ENCODE measurements at regions not wholly inside any gene's neighbourhood (a gene's known extent, or its start where the extent isn't known, plus 50 kb on each side); places are given as distances from the start of the nearest gene placed in this dataset.

DNA sequence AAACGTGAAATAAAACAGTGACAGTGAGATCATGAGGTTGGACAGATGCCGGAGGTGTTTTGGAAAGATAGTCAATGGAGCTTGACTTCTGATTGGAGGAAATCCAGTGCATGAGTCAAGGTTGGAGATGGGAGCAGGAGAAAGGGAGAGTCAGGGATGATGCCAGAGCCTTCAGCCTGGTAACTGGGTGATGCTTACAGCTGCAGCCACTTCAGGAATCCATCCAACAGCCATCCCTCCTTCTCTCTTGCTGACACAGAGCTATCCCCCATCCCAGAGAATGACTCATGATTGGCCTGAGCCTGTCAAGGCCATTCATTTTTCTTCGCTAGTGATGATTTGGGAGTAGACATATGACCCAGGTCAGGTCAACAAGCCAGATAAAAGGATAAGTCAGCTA, 112.8 kb downstream of the SAMD5 start:
- no peak overlapping the region for H3K4me3 ChIP-seq (ENCODE audit: low read depth, low read length)
- DNase-seq (ENCODE audit: low read depth), result no peak
- TF ChIP-seq, protein P1, sequence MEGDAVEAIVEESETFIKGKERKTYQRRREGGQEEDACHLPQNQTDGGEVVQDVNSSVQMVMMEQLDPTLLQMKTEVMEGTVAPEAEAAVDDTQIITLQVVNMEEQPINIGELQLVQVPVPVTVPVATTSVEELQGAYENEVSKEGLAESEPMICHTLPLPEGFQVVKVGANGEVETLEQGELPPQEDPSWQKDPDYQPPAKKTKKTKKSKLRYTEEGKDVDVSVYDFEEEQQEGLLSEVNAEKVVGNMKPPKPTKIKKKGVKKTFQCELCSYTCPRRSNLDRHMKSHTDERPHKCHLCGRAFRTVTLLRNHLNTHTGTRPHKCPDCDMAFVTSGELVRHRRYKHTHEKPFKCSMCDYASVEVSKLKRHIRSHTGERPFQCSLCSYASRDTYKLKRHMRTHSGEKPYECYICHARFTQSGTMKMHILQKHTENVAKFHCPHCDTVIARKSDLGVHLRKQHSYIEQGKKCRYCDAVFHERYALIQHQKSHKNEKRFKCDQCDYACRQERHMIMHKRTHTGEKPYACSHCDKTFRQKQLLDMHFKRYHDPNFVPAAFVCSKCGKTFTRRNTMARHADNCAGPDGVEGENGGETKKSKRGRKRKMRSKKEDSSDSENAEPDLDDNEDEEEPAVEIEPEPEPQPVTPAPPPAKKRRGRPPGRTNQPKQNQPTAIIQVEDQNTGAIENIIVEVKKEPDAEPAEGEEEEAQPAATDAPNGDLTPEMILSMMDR (IDR thresholded peaks at IDR 0.05; ENCODE audit: low read depth, low read length), result no peak
- TF ChIP-seq POLR2A (IDR thresholded peaks at IDR 0.05; ENCODE audit: extremely low read depth, insufficient read length) (no peak), MYC (IDR thresholded peaks at IDR 0.05; ENCODE audit: low read depth, low read length) (no peak)
- TF ChIP-seq, protein P2, sequence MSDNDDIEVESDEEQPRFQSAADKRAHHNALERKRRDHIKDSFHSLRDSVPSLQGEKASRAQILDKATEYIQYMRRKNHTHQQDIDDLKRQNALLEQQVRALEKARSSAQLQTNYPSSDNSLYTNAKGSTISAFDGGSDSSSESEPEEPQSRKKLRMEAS (IDR thresholded peaks at IDR 0.05; ENCODE audit: low read depth, low read length), result no peak

DNA sequence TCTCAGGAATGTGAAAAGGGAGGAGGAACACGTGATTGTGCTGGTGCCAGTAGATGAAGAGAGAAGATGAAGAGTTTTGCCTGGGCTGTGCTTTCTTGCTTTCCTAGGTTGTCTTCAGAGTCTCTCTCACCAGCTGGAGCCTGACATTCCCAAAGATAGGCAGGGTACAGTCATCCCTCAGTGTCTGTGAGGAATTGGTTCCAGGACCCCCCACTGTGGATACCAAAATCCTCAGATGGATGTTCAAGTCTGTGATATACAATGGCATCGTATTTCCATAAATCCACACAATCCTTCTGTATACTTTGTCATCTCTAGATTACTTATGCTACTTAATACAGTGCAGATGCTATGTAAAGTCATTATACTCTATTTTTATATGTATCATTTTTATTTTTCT, 113.5 kb downstream of the SAMD5 start:
- no peak for DNase-seq (ENCODE audit: low read depth)
- no peak overlapping the region for H3K4me3 ChIP-seq (ENCODE audit: low read depth, low read length)
- TF ChIP-seq, protein P1 (IDR thresholded peaks at IDR 0.05; ENCODE audit: low read depth, low read length), result no peak
- no peak for TF ChIP-seq MYC (IDR thresholded peaks at IDR 0.05; ENCODE audit: low read depth, low read length)
- TF ChIP-seq POLR2A (IDR thresholded peaks at IDR 0.05; ENCODE audit: extremely low read depth, insufficient read length), result no peak

DNA sequence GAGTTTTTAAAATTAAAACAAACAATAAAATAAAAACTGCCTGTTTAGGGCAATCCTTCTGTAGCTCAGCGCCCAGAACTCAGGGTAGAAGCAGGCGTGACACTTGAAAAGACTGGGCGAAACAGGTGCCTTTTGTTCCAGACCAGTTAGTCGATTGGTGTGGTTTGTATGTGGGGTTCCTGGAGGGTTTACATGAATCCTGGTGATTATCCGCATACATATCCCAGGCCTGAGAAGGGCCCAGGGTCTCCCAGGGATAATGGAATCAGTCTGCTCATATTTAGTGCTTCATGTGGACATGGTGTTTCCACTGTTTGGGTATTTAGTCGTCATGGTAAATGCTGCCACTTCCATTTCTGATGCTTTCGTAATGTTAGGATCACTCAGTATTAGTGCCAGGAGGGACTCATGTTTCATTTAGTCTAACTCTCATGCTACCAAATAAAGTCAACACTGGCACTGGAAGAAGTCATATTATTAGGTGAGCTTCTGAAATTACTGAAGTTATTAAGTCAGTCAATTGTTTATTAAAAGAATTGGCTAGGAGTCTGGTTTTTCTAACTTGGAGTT, 116.5 kb downstream of the SAMD5 start:
- TF ChIP-seq, protein P1 (IDR thresholded peaks at IDR 0.05; ENCODE audit: low read depth, low read length), result no peak
- TF ChIP-seq, protein P2 (IDR thresholded peaks at IDR 0.05; ENCODE audit: low read depth, low read length), result no peak
- no peak for TF ChIP-seq POLR2A (IDR thresholded peaks at IDR 0.05; ENCODE audit: extremely low read depth, insufficient read length)
- no peak overlapping the region for H3K4me3 ChIP-seq (ENCODE audit: low read depth, low read length)
- no peak for DNase-seq (ENCODE audit: low read depth)

DNA sequence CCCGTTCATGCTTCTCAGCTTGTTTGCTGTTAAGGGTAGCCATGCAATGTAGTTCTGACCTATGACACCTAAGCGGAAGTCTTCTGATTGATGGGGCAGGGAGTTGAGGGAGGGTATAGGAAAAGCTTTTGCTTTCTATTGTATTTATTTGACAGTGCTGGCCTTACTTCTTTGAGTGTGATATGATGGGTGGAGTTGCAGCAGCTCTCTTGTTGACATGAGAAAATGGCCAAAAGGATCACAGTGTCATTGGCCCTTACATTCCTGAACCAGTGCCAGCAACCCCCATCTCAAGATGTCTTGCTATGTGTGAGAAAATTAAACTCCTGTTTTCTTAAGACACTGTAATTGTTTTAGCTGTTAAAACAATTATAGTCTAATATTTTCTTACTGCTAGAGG, 117.5 kb downstream of the SAMD5 start:
- DNase-seq (ENCODE audit: low read depth), result no peak
- no peak overlapping the region for H3K4me3 ChIP-seq (ENCODE audit: low read depth, low read length)
- TF ChIP-seq, protein P2 (IDR thresholded peaks at IDR 0.05; ENCODE audit: low read depth, low read length), result no peak
- TF ChIP-seq MYC (IDR thresholded peaks at IDR 0.05; ENCODE audit: low read depth, low read length), result no peak
- TF ChIP-seq, protein P1 (IDR thresholded peaks at IDR 0.05; ENCODE audit: low read depth, low read length), result no peak
- TF ChIP-seq POLR2A (IDR thresholded peaks at IDR 0.05; ENCODE audit: extremely low read depth, insufficient read length), result no peak

DNA sequence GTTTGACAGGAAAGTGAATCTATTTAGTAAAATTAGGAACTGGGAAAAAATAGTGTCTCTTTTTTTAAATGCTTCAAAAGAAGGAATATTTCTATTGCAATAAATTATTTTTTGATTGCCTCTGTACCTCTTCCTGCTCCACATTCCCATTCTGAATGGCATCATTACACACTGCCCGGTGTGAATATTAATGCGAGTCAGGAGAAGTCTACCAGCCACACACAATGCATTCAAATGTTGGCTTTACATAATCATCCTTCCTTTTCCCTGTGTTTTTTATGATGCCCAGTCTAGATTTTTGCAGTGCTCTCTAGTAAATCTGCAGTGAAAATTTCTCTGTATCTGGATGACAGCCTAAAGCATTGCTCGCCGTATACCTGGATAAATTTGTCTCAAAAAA, 118.9 kb downstream of the SAMD5 start:
- TF ChIP-seq POLR2A (IDR thresholded peaks at IDR 0.05; ENCODE audit: extremely low read depth, insufficient read length) (no peak), MYC (IDR thresholded peaks at IDR 0.05; ENCODE audit: low read depth, low read length) (no peak)
- TF ChIP-seq, protein P2 (IDR thresholded peaks at IDR 0.05; ENCODE audit: low read depth, low read length), result no peak
- TF ChIP-seq, protein P1 (IDR thresholded peaks at IDR 0.05; ENCODE audit: low read depth, low read length), result no peak
- DNase-seq (ENCODE audit: low read depth), result no peak
- no peak overlapping the region for H3K4me3 ChIP-seq (ENCODE audit: low read depth, low read length)

DNA sequence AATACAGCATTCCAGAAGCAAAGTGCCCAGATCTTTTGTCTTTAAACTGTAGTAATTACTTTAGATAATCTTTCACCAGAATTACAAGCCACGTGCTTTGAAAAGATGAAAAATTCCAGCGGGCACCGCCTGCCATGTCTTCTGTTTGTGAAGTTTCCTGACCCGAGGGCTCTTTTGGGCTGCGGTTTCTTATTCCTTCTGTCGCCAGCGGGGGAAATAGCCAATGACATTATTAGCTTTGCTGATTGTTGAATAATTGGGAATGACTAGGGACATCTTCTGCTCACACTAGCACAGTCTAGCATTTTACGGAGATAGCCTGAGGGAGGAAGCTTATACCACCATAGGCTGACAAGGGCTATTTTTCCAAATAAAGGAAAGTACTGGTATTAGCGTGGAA, 124.7 kb downstream of the SAMD5 start:
- no peak for DNase-seq (ENCODE audit: low read depth)
- TF ChIP-seq, protein P1 (IDR thresholded peaks at IDR 0.05; ENCODE audit: low read depth, low read length), result no peak
- TF ChIP-seq POLR2A (IDR thresholded peaks at IDR 0.05; ENCODE audit: extremely low read depth, insufficient read length), result no peak
- TF ChIP-seq, protein P2 (IDR thresholded peaks at IDR 0.05; ENCODE audit: low read depth, low read length), result no peak
- TF ChIP-seq MYC (IDR thresholded peaks at IDR 0.05; ENCODE audit: low read depth, low read length), result no peak
- H3K4me3 ChIP-seq (ENCODE audit: low read depth, low read length), result no peak overlapping the region
